GM12872 (cell line): ENCODE measurements at regions not wholly inside any gene's neighbourhood (a gene's known extent, or its start where the extent isn't known, plus 50 kb on each side); places are given as distances from the start of the nearest gene placed in this dataset.

Source experiments
- TF ChIP-seq, protein P1 (sequence below): IDR thresholded peaks from 3 replicates; pipeline ENCODE4 v1.5.1; 2011; ENCODE audit warnings: low read depth, mild to moderate bottlenecking, low read length, moderate library complexity; ENCODE audit not compliant: insufficient read depth

DNA sequence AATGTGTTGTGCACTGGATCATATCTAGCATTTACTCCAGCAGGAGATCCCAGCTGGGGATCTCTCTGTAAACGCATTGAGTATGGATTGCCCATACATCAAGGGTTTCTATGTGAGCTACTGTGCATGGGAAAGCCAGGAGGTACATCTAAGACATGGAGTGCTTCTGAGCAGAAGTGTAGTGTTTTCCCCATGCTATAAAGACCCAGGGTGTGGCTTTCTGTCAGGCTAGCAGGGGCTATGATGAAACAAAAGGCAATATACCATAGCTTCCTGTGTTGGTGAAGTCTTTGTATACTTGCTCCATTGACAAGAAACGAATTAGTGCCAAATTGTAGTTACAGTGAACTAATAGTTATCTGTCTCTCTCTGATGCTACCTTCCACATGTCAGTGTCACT lies 329.3 kb upstream of the TLE4 start:
- TF ChIP-seq, protein P1, sequence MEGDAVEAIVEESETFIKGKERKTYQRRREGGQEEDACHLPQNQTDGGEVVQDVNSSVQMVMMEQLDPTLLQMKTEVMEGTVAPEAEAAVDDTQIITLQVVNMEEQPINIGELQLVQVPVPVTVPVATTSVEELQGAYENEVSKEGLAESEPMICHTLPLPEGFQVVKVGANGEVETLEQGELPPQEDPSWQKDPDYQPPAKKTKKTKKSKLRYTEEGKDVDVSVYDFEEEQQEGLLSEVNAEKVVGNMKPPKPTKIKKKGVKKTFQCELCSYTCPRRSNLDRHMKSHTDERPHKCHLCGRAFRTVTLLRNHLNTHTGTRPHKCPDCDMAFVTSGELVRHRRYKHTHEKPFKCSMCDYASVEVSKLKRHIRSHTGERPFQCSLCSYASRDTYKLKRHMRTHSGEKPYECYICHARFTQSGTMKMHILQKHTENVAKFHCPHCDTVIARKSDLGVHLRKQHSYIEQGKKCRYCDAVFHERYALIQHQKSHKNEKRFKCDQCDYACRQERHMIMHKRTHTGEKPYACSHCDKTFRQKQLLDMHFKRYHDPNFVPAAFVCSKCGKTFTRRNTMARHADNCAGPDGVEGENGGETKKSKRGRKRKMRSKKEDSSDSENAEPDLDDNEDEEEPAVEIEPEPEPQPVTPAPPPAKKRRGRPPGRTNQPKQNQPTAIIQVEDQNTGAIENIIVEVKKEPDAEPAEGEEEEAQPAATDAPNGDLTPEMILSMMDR: no peak

GRCh38 chr9:79246170-79246569 lies 325.6 kb upstream of the TLE4 start:
- TF ChIP-seq, protein P1: no peak

DNA sequence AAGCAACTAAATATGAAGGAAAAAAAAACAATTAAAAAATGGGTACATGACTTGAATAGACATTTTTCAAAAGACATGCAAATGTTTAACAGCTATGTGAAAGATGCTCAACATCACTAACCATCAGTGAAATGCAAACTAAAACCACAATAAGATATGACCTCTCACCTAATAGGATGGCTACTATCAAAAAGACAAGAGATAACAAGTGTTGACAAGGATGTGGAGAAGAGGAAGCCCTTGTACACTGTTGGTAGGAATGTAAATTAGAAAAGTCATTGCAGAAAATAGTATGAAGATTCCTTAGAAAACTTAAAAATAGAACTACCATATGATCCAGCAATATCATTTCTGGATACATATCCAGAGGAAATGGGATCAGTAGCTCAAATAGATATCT lies 324.7 kb upstream of the TLE4 start:
- TF ChIP-seq, protein P1: no peak

- TF ChIP-seq, protein P1: no peak
Observed at GRCh38 chr9:79250806-79251205, 321.0 kb upstream of the TLE4 start.

DNA sequence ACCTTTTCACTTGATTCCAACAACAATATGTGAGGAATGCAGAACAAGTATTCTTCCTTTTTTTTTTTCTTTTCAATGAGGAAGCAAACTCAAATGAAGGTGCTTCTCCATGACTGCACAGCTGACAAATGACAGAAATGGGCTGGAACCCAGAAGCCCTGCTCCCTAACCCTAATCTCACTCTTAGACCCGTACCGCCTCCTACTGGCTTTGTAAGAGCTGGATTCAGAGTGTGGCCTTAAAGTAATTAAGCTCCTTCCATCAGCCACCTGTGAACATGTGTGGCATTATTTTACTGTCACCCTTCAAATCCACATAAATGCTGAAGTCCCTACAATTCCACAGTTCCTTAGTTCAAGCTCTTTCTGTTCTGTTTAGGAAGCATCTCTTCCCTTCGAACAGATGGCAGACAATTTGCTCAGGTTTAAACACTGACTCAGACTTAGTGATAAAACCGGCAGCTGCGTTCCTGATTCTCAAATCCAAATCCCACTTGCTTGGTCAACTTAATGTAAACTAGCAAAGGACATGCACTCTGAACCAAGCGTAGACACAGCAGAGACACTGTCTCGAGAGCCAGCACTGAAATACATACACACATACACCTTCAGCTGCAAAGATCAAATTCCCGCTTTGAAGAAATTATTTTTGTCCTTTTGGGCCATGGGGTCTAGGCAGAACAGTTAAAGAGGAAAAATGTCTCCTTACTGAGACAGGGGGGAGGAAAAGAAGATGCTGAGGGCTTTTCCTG lies 316.7 kb upstream of the TLE4 start:
- TF ChIP-seq, protein P1: no peak

- TF ChIP-seq, protein P1: no peak
Observed at GRCh38 chr9:79255651-79256260, 316.0 kb upstream of the TLE4 start.

DNA sequence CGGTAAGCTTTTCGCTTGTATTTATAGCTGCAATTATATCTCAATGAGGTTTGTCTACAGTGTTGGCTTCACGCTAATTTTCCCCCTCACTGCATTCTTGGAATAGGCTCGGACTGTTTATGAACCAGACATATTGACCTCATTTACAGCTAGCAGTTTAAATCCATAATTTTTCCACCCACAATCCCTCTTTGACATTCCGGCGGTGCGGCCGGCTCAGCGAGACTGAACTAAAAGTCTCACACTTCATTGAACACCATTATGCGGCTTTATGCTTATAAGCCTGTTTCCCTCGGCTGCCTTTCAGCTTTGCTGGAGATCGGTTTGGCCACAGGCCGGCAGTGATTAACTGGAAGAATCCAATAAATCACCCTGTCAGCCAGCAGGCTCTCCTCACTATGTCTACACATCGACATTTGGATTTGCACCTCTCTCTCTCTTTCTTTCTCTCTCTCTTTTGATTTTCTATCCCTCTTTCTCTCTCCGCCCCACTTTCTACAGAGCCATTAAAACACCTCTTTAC lies 315.0 kb upstream of the TLE4 start:
- TF ChIP-seq, protein P1: no peak
